Breast epithelium (tissue), 4 donors: ENCODE measurements at regions not wholly inside any gene's neighbourhood (a gene's known extent, or its start where the extent isn't known, plus 50 kb on each side); places are given as distances from the start of the nearest gene placed in this dataset.

ENCODE experiments used
- DNase-seq, 2 donors: peaks; one replicate each; pipeline ENCODE4 v3.0.0-alpha.2; 2019; ENCODE audit warnings: low spot score in 2 of 2
- H3K27ac ChIP-seq, 2 donors: fragments of 200-600 bp; sonication (generic) in 1 of 2; one replicate each; pipeline ENCODE4 v1.5.1; 2016 to 2019; ENCODE audit warnings: mild to moderate bottlenecking in 1 of 2
- H3K27me3 ChIP-seq, 2 donors: fragments of 200-600 bp; sonication (generic) in 1 of 2; one replicate each; pipeline versions ENCODE4 v1.5.1 to v1.6.0; 2017 to 2019; ENCODE audit warnings: control low read depth in 1 of 2, mild to moderate bottlenecking in 1 of 2
- H3K36me3 ChIP-seq: fragments of 200-600 bp; one replicate; pipeline ENCODE4 v1.5.1; 2019
- H3K4me1 ChIP-seq, 2 donors: fragments of 200-600 bp; sonication (generic); one replicate each; pipeline ENCODE4 v1.5.1; 2016 to 2019; ENCODE audit warnings: control low read depth in 1 of 2
- H3K4me3 ChIP-seq, 3 donors: fragments of 200-600 bp; sonication (generic); 1 replicate in 2 of 3; 2 replicates in 1 of 3; pipeline ENCODE4 v1.5.1; 2016 to 2019; ENCODE audit warnings: mild to moderate bottlenecking in 3 of 3, moderate library complexity in 2 of 3
- H3K9me3 ChIP-seq, 2 donors: fragments of 200-600 bp; sonication (generic) in 1 of 2; one replicate each; pipeline ENCODE4 v1.5.1; 2016 to 2019; ENCODE audit warnings: control low read depth in 1 of 2
- POLR2A ChIP-seq: fragments of 450-650 bp; IDR thresholded peaks from one replicate; pipeline ENCODE4 v1.6.1; 2016; ENCODE audit warnings: antibody characterized with exemption, mild to moderate bottlenecking, moderate library complexity
- POLR2AphosphoS5 ChIP-seq, 3 donors: sonication (generic); formaldehyde crosslinking; IDR thresholded peaks; one replicate each; pipeline ENCODE4 v1.6.1; 2017; ENCODE audit warnings: antibody characterized with exemption in 3 of 3
- intact Hi-C: fragments of 100-400 bp; cut with DNase I; formaldehyde crosslinking; loops from one replicate; pipeline ENCODE4 v1.15.1; 2023; ENCODE audit warnings: low total_unique reads
- TF ChIP-seq, protein P1 (sequence below), 3 donors: fragments of 450-650 bp; IDR thresholded peaks; one replicate each; pipeline ENCODE4 v1.5.1; 2016 to 2017; ENCODE audit warnings: antibody characterized with exemption in 3 of 3, mild to moderate bottlenecking in 3 of 3, moderate library complexity in 3 of 3

DNA sequence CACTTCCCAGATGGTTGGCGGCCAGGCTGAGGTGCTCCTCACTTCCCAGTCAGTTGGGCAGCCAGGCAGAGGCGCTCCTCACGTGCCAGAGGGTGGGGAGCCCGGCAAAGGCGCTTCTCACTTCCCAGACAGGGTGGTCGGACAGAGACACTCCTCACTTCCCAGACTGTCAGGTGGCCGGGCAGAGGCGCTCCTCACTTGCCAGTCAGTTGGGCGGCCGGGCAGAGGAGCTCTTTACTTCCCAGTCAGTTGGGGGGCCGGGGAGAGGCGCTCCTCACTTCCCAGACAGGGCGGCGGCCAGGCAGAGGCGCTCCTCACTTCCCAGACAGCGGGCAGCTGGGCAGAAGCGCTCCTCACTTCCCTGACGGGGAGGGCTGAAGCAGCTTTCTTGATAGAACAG, 143.0 kb upstream of the ARID2 start:
- TF ChIP-seq, protein P1, sequence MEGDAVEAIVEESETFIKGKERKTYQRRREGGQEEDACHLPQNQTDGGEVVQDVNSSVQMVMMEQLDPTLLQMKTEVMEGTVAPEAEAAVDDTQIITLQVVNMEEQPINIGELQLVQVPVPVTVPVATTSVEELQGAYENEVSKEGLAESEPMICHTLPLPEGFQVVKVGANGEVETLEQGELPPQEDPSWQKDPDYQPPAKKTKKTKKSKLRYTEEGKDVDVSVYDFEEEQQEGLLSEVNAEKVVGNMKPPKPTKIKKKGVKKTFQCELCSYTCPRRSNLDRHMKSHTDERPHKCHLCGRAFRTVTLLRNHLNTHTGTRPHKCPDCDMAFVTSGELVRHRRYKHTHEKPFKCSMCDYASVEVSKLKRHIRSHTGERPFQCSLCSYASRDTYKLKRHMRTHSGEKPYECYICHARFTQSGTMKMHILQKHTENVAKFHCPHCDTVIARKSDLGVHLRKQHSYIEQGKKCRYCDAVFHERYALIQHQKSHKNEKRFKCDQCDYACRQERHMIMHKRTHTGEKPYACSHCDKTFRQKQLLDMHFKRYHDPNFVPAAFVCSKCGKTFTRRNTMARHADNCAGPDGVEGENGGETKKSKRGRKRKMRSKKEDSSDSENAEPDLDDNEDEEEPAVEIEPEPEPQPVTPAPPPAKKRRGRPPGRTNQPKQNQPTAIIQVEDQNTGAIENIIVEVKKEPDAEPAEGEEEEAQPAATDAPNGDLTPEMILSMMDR (IDR thresholded peaks at IDR 0.05), result no peak
- TF ChIP-seq POLR2A, result no peak
- TF ChIP-seq POLR2AphosphoS5 (IDR thresholded peaks at IDR 0.05), result no peak
- Histone ChIP-seq H3K36me3 (no peaks in the 10 kb centered on the region), H3K9me3 (no peaks in the 10 kb centered on the region), H3K4me3 (no peak overlapping the region), H3K27ac (no peak overlapping the region), H3K4me1 (no peaks in the 10 kb centered on the region), H3K27me3 (no peaks in the 10 kb centered on the region)
- DNase-seq, result no peak
- intact Hi-C loops, result no loop called here

DNA sequence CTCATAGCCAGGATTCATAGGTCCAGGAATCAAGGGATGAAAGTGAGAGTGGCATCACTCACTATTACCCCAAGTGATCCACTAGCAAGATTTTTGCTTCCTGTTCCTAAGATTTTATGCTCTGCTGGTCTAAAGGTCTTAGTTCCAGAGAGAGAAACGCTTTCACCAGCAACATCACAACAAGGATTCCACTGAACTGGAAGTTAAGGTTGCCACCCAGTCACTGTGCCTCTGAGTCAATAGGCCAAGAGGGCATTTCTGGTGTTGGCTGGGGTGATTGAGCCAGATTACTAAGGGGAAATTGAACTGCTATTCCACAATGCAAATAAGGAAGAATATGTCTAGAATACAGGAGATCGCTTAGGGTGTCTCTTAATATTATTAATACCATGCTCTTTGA, 142.5 kb upstream of the ARID2 start:
- no peaks in the 10 kb centered on the region for H3K4me1 ChIP-seq
- H3K27me3 ChIP-seq, result no peaks in the 10 kb centered on the region
- H3K27ac ChIP-seq, result no peak overlapping the region
- TF ChIP-seq POLR2AphosphoS5 (IDR thresholded peaks at IDR 0.05), result no peak
- TF ChIP-seq POLR2A, result no peak
- TF ChIP-seq, protein P1 (IDR thresholded peaks at IDR 0.05), result no peak
- DNase-seq, result no peak
- H3K36me3 ChIP-seq, result no peaks in the 10 kb centered on the region
- intact Hi-C loops, result no loop called here
- H3K9me3 ChIP-seq, result no peaks in the 10 kb centered on the region
- H3K4me3 ChIP-seq, result no peak overlapping the region

DNA sequence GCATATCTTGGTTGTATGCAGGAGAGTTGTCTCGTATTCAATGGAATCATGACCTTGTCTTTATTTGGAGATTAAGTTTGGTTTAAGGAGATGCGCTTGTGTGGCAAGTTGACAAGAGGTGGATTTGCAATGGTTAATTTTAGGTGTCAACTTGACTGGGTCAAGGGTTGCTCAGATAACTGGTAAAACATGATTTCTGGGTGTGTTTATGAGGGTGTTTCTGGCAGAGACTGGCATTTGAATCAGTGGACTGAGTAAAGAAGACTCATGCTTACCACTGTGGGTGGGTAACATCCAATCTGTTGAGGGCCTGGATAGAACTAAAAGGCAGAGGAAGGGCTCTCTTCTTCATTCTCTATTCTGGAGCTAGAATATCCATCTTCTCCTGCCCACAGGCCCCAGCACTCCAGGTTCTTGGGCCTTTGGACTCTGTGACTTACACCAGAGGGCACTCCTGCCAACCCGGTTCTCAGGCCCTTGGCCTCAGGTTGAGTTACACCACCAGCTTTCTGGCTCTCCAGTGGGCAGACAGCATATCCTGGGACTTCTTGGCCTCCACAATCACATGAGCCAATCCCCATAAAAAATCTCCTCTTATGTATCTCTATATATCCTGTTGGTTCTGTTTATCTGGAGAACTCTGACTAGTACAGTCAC, 141.5 kb upstream of the ARID2 start:
- H3K27ac ChIP-seq, result no peak overlapping the region
- no peak for DNase-seq
- H3K4me3 ChIP-seq, result no peak overlapping the region
- TF ChIP-seq POLR2AphosphoS5 (IDR thresholded peaks at IDR 0.05), result no peak
- no peak for TF ChIP-seq POLR2A
- TF ChIP-seq, protein P1 (IDR thresholded peaks at IDR 0.05), result no peak
- H3K4me1 ChIP-seq, result no peaks in the 10 kb centered on the region
- no peaks in the 10 kb centered on the region for H3K27me3 ChIP-seq
- no peaks in the 10 kb centered on the region for H3K36me3 ChIP-seq
- H3K9me3 ChIP-seq, result no peaks in the 10 kb centered on the region
- intact Hi-C loops, result no loop called here

DNA sequence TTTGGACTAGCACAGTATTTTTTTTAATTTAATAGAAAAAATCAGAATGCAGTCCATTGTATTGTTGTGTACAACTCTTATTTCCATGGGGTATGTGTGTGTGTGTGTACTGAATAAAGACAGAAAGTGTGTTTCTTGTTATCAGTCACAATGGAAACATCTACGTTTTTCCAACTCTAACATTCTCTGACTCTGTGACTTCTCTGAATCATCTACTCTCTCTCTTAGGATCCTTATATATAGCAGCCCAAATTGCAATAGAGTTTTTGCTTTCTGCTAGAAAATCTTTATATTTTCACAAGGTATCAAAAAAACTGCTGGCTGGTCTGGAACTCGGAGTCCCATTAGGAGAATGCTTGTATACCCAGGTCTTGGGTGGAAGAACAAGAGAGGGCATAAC, 138.9 kb upstream of the ARID2 start:
- H3K9me3 ChIP-seq, result no peaks in the 10 kb centered on the region
- no peak for TF ChIP-seq POLR2AphosphoS5 (IDR thresholded peaks at IDR 0.05)
- TF ChIP-seq, protein P1 (IDR thresholded peaks at IDR 0.05), result no peak
- no peak for TF ChIP-seq POLR2A
- intact Hi-C loops, result no loop called here
- DNase-seq, result no peak
- no peak overlapping the region for H3K27ac ChIP-seq
- no peaks in the 10 kb centered on the region for H3K36me3 ChIP-seq
- no peak overlapping the region for H3K4me3 ChIP-seq
- no peaks in the 10 kb centered on the region for H3K4me1 ChIP-seq
- no peaks in the 10 kb centered on the region for H3K27me3 ChIP-seq

DNA sequence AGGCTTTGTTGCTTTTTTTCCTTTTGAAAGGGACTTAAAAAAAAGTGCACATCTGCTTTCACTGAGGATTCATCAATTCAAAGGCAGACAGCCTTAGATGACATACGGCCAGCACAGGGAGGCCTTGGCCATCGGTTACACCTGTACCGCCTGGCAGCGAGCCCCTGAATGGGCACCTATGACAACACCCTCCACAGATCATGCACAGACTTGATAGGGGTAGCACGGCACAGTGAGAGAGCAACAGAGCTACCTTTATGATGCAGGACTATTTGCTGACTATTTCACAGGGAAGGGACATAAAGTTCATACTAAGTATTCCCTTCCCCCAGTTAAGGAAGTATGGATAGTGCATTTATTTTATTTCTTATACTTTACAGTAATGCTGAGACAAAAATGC, 137.9 kb upstream of the ARID2 start:
- Histone ChIP-seq H3K4me3 (no peak overlapping the region), H3K36me3 (no peaks in the 10 kb centered on the region), H3K27me3 (no peaks in the 10 kb centered on the region), H3K4me1 (no peaks in the 10 kb centered on the region), H3K27ac (no peak overlapping the region), H3K9me3 (peaks cover 0 to 4% of the 10 kb centered on the region in 2 donors)
- no peak for DNase-seq
- no peak for TF ChIP-seq POLR2AphosphoS5 (IDR thresholded peaks at IDR 0.05)
- intact Hi-C loops, result no loop called here

DNA sequence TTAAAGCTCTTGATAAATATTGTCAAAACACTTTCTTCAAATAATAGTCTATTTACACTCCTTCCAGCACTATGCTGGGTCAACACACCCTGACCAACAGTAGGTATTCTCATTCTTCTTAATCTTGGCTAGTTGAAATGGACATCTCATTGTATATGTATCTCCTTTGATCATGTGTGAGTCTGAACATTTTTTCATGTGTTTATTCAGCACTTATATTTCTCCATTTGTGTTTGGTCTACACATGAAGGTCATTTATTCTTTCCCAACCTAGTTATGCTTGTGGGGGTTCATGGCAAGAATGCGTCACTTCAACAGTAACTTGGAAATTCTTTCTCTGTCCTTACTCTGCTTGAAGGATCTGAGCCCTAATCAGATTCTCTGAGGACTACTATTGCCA, 133.1 kb upstream of the ARID2 start:
- H3K4me3 ChIP-seq, result no peak overlapping the region
- H3K27ac ChIP-seq, result no peak overlapping the region
- no peaks in the 10 kb centered on the region for H3K27me3 ChIP-seq
- DNase-seq, result no peak
- H3K36me3 ChIP-seq, result no peaks in the 10 kb centered on the region
- H3K4me1 ChIP-seq, result no peaks in the 10 kb centered on the region
- intact Hi-C loops, result no loop called here
- peaks cover 0 to 4% of the 10 kb centered on the region in 2 donors for H3K9me3 ChIP-seq
- TF ChIP-seq POLR2A (no peak), POLR2AphosphoS5 (IDR thresholded peaks at IDR 0.05) (no peak)
- TF ChIP-seq, protein P1 (IDR thresholded peaks at IDR 0.05), result no peak
